GM21447 (cell line): ENCODE measurements at regions not wholly inside any gene's neighbourhood (a gene's known extent, or its start where the extent isn't known, plus 50 kb on each side); places are given as distances from the start of the nearest gene placed in this dataset.

ENCODE experiments used
- ATAC-seq: cut with Tn5 transposase; IDR thresholded peaks from one replicate; pipeline ENCODE4 v1.9.1; 2021; ENCODE audit not compliant: unreplicated experiment

GRCh38 chr4:173717581-173717980, 187.6 kb upstream of the HAND2 start:
- no peak for ATAC-seq

- no peak for ATAC-seq
Observed at GRCh38 chr4:173714456-173714855, 184.4 kb upstream of the HAND2 start.

DNA sequence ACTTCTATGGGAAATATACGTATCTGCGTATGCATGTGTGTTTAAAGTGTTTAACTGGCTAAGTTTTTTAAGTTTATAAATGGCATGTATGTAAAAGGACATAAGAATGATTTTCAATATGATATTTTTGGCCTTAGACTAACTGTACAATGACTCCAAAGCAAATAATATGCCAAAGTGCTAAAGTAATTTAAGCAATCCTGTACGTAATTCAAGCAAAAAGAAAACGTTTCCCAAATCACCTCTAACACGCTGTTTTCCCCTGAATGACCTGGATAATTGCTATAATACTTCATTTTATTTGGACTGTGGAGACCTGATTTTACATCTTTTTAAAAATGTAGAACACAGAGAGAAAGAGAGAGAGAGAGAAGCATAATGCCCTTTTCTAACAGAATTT, 183.0 kb upstream of the HAND2 start:
- ATAC-seq: no peak

GRCh38 chr4:173707658-173708419, 177.8 kb upstream of the HAND2 start:
- ATAC-seq: no peak

DNA sequence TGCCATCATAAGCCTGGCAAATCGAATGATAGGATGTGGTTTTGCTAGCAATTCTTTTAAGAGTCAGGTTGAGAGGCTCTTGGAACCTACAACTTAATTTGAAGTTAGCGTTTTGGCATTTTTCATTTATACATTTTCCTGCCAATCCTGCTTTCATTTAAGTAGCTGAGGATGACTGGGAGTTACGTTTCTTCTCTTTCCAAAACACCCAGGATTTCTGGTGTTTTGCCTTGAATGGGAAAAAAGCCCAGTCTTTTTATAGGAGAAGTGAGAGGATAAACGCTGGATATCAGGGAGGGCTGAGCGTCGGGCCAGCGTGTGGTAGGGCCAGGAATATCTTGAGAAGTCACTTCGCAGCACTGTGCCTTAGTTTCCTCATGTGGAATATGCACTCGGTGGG, 174.2 kb upstream of the HAND2 start:
- no peak for ATAC-seq

DNA sequence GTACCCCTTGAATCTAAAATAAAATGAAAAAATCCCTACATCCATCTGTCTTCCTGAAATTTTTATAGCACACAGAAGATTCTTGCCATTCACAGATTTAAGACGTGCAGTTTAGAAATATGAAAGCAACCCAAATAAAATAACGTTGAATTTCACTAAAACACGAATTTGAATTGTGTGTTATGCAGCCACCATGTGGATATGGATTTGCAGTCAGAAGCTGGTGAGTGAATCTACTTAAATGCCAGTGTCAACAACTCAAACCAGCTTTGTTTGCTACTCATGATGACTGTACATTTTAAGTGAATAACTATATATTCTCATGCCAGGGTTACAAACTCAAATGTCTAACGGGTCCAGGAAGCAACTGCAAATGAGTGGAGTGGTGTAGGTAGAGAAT, 173.0 kb upstream of the HAND2 start:
- ATAC-seq: no peak

DNA sequence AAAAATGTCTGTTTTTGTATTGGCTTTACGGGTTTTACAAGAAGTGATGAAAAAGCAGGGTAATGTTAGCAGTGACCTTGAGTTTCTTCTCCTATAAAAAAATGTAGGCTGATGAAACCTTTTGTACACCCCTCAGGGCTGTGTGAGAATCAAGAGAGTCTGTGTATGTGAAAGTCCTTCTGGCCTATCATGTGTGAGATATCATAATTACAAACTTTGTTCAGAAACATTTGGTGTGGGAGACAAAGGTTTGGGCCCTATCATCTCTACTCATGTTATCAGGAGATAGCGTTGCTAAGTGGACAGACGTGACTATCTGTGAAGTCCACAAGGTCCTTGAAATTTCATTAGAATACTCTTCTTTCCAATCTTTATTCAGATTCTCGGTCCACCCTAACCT, 170.6 kb upstream of the HAND2 start:
- ATAC-seq: no peak

GRCh38 chr4:173699841-173700475, 169.9 kb upstream of the HAND2 start:
- no peak for ATAC-seq

DNA sequence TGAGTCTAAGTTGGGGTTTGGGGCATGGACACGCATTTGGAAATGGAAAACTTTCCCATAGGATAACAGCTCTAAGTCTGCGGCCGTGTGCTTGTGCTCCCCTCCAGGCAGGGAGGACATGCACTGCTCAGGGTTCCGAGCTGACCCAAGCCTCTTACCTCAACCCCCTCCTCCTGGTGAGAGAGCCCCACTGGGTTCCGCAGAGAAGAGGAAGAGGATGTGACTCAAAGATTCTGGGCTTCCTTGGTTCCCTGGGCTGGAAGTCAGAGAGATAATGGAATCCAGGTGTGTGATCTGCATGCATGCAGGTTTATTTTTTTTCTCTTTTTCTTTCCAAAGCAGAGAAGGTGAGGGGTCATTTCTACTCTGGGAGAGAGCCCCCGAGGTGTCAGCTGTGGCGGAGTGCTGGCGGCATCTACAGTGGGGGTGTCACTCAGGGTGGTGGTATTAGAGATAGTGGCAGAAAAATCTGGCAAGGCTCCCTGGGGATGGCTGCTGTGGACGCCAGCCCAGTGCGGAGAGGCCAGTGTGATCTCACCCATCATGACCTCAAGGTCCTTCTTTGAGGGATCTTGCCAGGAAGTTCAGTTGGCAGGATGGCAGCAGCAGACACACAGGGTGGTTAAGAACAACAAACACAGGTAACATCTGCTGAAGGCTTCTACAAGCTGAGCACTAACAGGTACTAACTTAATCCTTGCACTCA, 168.7 kb upstream of the HAND2 start:
- ATAC-seq: no peak

DNA sequence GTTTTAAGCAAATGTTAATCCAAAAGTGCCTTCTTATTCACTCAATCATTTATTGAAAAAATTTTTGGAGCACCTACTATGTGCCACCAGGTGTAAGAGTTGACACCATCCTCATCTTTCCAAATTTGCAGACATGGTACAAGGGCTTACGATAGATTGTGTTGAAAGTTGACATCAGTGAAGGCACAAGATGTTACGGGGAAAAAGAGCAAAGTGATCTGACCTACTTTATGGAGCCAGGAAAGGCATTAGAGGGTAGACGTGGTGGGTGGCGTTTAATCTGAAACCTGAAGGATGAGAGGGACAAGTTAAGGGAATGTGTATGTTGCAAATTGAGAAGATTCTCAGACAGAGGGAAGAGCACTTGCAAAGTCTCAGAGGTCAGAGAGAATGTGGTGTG, 167.8 kb upstream of the HAND2 start:
- no peak for ATAC-seq

- ATAC-seq: no peak
Observed at GRCh38 chr4:173696551-173696950, 166.5 kb upstream of the HAND2 start.

DNA sequence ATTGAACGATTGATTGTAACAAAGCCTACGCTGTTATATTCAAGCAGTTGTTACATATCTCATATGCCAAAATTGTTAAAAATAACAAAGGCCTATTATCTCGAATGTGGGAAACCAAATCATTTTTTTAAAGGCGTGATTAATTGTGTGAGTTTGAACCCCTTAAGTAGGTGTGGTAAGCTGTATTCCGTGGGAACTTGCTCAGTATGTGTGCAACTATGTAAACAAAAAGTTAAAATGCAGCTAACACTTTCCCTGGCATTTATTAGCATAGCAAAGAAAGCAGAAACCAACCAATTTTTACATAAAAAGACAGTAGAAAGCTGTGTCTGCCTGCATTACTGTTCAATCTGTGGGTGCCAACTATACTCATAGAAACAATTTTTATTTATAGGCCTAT, 166.0 kb upstream of the HAND2 start:
- ATAC-seq: no peak

- ATAC-seq: no peak
Observed at GRCh38 chr4:173685831-173686210, 155.8 kb upstream of the HAND2 start.

- ATAC-seq: no peak
Observed at GRCh38 chr4:173685165-173685830, 155.3 kb upstream of the HAND2 start.

GRCh38 chr4:173684223-173684622, 154.2 kb upstream of the HAND2 start:
- no peak for ATAC-seq

DNA sequence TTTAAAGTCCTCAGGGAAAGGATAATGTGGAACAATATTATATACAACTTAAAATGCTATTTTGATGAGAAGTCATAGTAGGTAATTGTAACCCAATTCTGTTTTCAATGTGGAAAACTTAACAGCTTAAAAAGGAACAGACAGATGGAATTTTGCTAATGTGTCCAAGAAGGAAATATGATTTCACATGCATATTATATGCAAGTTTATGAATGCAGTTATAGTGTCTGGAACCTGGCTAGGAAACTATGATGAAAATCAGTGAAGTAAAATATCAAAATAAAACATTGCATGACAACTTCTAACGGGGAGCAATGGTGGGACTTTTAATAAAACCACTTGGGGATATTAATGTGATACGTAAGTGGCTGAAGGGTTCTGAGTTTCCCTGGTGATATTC, 152.6 kb upstream of the HAND2 start:
- ATAC-seq: no peak

DNA sequence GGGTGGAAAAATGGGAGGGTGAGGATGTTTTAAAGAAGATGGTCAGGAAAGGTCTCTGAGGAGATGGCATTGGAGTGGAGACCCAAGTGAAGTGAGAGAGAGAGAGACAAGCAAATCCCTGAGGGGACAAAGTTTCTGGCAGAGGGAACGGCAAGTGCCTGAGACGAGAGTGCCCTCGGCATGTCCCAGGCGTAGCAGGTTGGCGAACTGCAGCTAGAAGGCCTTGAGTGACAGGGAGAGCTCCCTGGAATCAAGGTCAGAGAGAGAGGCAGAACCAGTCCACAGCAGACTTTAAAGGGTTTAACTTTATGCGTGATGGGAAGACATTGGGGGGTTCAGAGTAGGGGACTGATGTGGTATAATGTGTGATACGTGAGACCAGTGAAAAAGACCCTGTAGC, 150.2 kb upstream of the HAND2 start:
- no peak for ATAC-seq

DNA sequence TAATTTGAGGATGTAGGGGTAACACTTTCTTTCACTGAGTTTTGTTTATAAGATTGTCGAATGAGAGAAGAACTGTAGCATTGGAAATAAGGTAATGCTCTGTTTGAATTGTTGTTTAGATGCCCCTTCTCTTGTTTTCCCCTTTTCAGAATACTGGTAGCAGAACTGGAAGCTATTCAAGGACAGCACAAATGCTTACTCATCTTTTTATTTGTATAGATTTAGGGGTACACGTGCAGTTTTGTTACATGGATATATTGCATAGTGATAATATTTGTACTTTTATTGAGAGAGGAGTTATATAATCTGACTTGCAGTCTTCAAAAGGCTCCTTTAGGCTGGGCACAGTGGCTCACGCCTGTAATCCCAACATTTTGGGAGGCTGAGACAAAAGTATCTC, 145.4 kb upstream of the HAND2 start:
- no peak for ATAC-seq

DNA sequence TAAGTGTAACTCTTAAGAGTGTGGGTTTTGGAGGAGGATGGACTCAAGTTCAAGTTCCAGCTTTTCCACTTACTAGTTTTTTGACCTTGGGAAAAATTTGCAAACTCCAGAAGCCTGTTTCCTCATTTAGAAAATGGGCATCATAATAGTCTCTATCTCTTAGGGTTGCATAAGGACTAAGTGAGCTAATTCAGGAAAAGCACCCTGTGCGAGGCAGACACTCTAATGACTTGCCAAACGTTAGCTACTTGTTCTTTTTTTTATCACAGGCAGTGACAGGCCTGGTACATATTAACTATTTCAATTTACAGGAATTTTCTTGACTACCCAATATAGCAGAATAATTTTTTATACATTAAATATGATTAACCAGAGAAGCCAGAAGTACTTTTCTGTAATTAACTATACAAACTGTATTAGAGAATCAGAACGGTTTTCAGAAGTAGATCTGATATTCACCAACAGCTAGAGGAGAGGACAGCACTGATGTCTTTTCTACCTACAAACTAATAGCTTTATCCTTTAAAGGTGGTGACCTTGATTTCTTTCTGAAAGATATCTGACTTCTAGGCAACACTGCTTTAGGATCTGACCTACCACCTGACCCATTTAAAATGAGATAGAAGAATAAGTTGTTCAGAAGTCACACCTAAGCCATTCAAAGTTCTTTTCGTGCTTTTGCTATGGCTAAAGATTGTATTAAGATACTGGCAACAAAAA, 139.6 kb upstream of the HAND2 start:
- ATAC-seq: no peak

DNA sequence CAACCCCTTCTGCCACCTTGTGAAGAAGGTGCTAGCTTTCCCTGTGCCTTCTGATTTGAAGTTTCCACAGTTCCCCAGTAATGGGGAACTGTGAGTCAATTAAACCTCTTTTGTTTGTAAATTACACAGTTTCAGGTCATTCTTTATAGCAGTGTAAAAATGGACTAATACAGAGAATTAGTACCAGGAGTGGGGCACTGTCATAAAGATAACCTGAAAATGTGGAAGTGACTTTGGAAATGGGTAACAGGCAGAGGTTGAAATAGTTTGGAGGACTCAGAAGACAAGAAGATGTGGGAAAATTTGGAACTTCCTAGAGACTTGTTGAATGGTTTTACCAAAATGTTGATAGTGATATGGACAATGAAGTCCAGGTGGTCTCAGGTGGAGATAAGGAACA, 131.0 kb upstream of the HAND2 start:
- ATAC-seq: no peak

- ATAC-seq: no peak
Observed at GRCh38 chr4:173656898-173657297, 126.9 kb upstream of the HAND2 start.
